K562 (cell line): ENCODE measurements at regions not wholly inside any gene's neighbourhood (a gene's known extent, or its start where the extent isn't known, plus 50 kb on each side); places are given as distances from the start of the nearest gene placed in this dataset.

Source experiments
- ATAC-seq: fragments of 200-7000 bp; cut with Tn5 transposase; 3 replicates; pipeline ENCODE4 v1.9.1; 2020; ENCODE audit warnings: moderate library complexity
- BruUV-seq: library from RNA; stranded (reverse); fragments of 400-500 nt; replicated peaks from 2 replicates; lab custom pipeline; 2021; lab: Mats Ljungman, UMichigan
- CTCF ChIA-PET: fragments of 300-600 bp; formaldehyde crosslinking; extraction: SDS; loops from one replicate; lab custom pipeline; 2021; ENCODE audit warnings: low intra/inter-chr PET ratio; lab: Yijun Ruan, JAX
- POLR2A ChIA-PET: fragments of 300-600, 350-650 bp; sonication (Branson Sonifier 250); formaldehyde crosslinking; extraction: SDS; loops from one replicate; lab custom pipeline; 2021; ENCODE audit warnings: antibody characterized with exemption, inconsistent platforms; lab: Yijun Ruan, JAX
- DNase-seq, 4 experiments: peaks; one replicate each; pipeline versions ENCODE4 v3.0.0 to v3.0.0-alpha.2; 2011 to 2018; ENCODE audit warnings: low spot score in 3 of 4, mixed read lengths in 3 of 4; ENCODE audit errors: extremely low read depth in 1 of 4
- FAIRE-seq: peaks from 2 replicates; lab custom pipeline; 2011; peaks lifted over from hg19 to GRCh38; lab: Jason Lieb, UNC
- H2AFZ ChIP-seq: 2 replicates; pipeline ENCODE4 v1.6.0; 2011; ENCODE audit warnings: low read depth, low read length, control low read depth, inconsistent platforms
- H3K27ac ChIP-seq: fragments of 200-600 bp; 3 replicates; pipeline ENCODE4 v1.8.0; 2011; ENCODE audit warnings: low read depth, mild to moderate bottlenecking, control low read depth, inconsistent platforms, low read length, moderate library complexity, mixed read lengths; ENCODE audit errors: extremely low read depth
- H3K27me3 ChIP-seq, 2 experiments: fragments of 300-600 bp in 1 of 2; 2 replicates in 1 of 2; 3 replicates in 1 of 2; pipeline versions ENCODE4 v1.6.0 to v1.8.0; 2011; ENCODE audit warnings: inconsistent platforms in 2 of 2, low read length in 2 of 2, mild to moderate bottlenecking in 1 of 2, mixed read lengths in 1 of 2, moderate library complexity in 1 of 2; ENCODE audit not compliant: control insufficient read depth in 2 of 2, insufficient read depth in 2 of 2
- H3K36me3 ChIP-seq: fragments of 300-600 bp; 3 replicates; pipeline ENCODE4 v1.8.0; 2011; ENCODE audit warnings: mild to moderate bottlenecking, low read length, inconsistent platforms; ENCODE audit not compliant: control insufficient read depth, insufficient read depth
- H3K4me1 ChIP-seq, 2 experiments: fragments of 200-600 bp in 1 of 2; replicated peaks in 1 of 2; 2 replicates in 1 of 2; 3 replicates in 1 of 2; pipeline versions ENCODE4 v1.5.1 to v1.8.0; 2011; ENCODE audit warnings: inconsistent platforms in 2 of 2, low read length in 2 of 2, mild to moderate bottlenecking in 1 of 2, mixed read lengths in 1 of 2, moderate library complexity in 1 of 2; ENCODE audit not compliant: control insufficient read depth in 2 of 2, insufficient read depth in 2 of 2
- H3K4me2 ChIP-seq: 2 replicates; pipeline ENCODE4 v1.6.1; 2011; ENCODE audit warnings: low read length, control low read depth, inconsistent platforms, mixed read lengths; ENCODE audit not compliant: insufficient read depth
- H3K4me3 ChIP-seq: fragments of 200-600 bp; sonication (generic), shearing (Covaris generic); 2 replicates; pipeline ENCODE4 v1.5.1; 2016; ENCODE audit warnings: control low read depth, inconsistent platforms
- H3K79me2 ChIP-seq: fragments of 200-600 bp; 3 replicates; pipeline ENCODE4 v1.8.0; 2011; ENCODE audit warnings: low read length, inconsistent platforms; ENCODE audit not compliant: control insufficient read depth, insufficient read depth
- H3K9ac ChIP-seq, 2 experiments: 2 replicates each; pipeline versions ENCODE4 v1.6.0 to v1.6.1; 2011; ENCODE audit warnings: low read depth in 2 of 2, low read length in 2 of 2, control low read depth in 1 of 2, inconsistent platforms in 1 of 2, mild to moderate bottlenecking in 1 of 2, mixed read lengths in 1 of 2; ENCODE audit not compliant: insufficient read depth in 1 of 2
- H3K9me1 ChIP-seq: one replicate; pipeline ENCODE4 v1.6.0; 2011; ENCODE audit warnings: inconsistent platforms, mild to moderate bottlenecking, low read length, moderate library complexity; ENCODE audit not compliant: control insufficient read depth, insufficient read depth
- H3K9me3 ChIP-seq: replicated peaks from 2 replicates; pipeline ENCODE4 v1.5.1; 2011; ENCODE audit warnings: low read depth, low read length, inconsistent platforms; ENCODE audit not compliant: control insufficient read depth, insufficient read depth
- H4K20me1 ChIP-seq: replicated peaks from 2 replicates; pipeline ENCODE4 v1.6.1; 2011; ENCODE audit warnings: low read length, inconsistent platforms, mixed read lengths; ENCODE audit not compliant: control insufficient read depth, insufficient read depth
- CHD2 ChIP-seq: IDR thresholded peaks from 2 replicates; pipeline ENCODE4 v1.6.1; 2011; ENCODE audit warnings: low read depth, low read length
- HIVEP1 ChIP-seq: fragments of 250-450 bp; sonication (Bioruptor Pico); IDR thresholded peaks from 2 replicates; pipeline ENCODE4 v1.4.0; 2020; ENCODE audit warnings: mild to moderate bottlenecking
- PURB ChIP-seq: sonication (generic); formaldehyde crosslinking; IDR thresholded peaks from 2 replicates; pipeline ENCODE4 v1.9.0; 2021; ENCODE audit warnings: low read depth, mild to moderate bottlenecking, missing genetic modification reagents
- SNRNP70 ChIP-seq: fragments of 200-400 bp; formaldehyde crosslinking; optimal IDR thresholded peaks from 2 replicates; pipeline ENCODE3; 2017; ENCODE audit warnings: low read depth, low read length
- ZNF124 ChIP-seq: sonication (generic); formaldehyde crosslinking; IDR thresholded peaks from 2 replicates; pipeline ENCODE4 v1.8.1; 2022; ENCODE audit warnings: missing genetic modification reagents
- ZNF766 ChIP-seq: fragments of 200-800 bp; sonication (Bioruptor generic); conservative IDR thresholded peaks from 2 replicates; pipeline ENCODE4 v1.6.1; 2016; ENCODE audit warnings: missing genetic modification characterization, missing compliant biosample characterization
- WGBS: fragments of 100-300 bp; shearing (Covaris generic); methylation state at CpG from one replicate; pipeline ENCODE4 v1.1.6; 2016; ENCODE audit warnings: low coverage, mixed read lengths; ENCODE audit not compliant: insufficient coverage; ENCODE audit errors: missing lambda C conversion rate; 5-methylcytosine and 5-hydroxymethylcytosine counted together
- in situ Hi-C: fragments of 300-500 bp; cut with MboI; formaldehyde crosslinking; loops from 4 replicates; pipeline ENCODE4 v1.15.0; 2018; ENCODE audit warnings: inconsistent platforms, mixed read lengths
- intact Hi-C: fragments of 100-400 bp; cut with micrococcal nuclease; formaldehyde crosslinking; loops from 2 replicates; pipeline ENCODE4 v1.14.2; 2022
- TF ChIP-seq, protein P1 (sequence below): fragments of 450-650 bp; formaldehyde crosslinking; IDR thresholded peaks from 2 replicates; pipeline ENCODE4 v1.4.0; 2020; ENCODE audit warnings: mild to moderate bottlenecking, mixed read lengths
- TF ChIP-seq, protein P2 (sequence below): fragments of 250-450 bp; sonication (Bioruptor Pico); IDR thresholded peaks from 2 replicates; pipeline ENCODE4 v1.5.0; 2020; ENCODE audit warnings: mild to moderate bottlenecking, borderline replicate concordance
- TF ChIP-seq, protein P3 (sequence below): fragments of 450-650 bp; formaldehyde crosslinking; IDR thresholded peaks from 2 replicates; pipeline ENCODE4 v1.4.0; 2022; ENCODE audit warnings: missing genetic modification characterization

DNA sequence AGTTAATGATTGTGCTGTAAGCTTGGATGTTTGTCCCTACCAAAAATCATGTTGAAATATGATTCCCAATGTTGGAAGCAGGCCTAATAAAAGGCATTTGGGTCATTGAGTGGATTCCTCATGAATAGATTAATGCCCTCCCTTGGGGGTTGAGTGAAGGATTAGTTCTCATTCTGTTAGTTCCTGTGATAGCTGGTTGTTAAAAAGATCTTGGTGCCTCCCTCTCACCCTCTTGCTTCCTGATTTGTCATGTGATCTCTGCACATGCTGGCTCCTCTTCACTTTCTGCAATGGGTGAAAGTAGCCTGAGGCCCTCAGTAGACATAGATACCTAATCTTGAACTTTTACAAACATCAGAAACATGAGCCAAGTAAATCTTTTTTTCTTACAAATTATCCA lies 115.6 kb upstream of the HCRTR2 start (continued):
- TF ChIP-seq, protein P1, sequence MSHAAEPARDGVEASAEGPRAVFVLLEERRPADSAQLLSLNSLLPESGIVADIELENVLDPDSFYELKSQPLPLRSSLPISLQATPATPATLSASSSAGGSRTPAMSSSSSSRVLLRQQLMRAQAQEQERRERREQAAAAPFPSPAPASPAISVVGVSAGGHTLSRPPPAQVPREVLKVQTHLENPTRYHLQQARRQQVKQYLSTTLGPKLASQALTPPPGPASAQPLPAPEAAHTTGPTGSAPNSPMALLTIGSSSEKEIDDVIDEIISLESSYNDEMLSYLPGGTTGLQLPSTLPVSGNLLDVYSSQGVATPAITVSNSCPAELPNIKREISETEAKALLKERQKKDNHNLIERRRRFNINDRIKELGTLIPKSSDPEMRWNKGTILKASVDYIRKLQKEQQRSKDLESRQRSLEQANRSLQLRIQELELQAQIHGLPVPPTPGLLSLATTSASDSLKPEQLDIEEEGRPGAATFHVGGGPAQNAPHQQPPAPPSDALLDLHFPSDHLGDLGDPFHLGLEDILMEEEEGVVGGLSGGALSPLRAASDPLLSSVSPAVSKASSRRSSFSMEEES (CRISPR knock-in tag): no peak
- no peak for TF ChIP-seq ZNF766 (CRISPR knock-in tag)
- TF ChIP-seq, protein P2, sequence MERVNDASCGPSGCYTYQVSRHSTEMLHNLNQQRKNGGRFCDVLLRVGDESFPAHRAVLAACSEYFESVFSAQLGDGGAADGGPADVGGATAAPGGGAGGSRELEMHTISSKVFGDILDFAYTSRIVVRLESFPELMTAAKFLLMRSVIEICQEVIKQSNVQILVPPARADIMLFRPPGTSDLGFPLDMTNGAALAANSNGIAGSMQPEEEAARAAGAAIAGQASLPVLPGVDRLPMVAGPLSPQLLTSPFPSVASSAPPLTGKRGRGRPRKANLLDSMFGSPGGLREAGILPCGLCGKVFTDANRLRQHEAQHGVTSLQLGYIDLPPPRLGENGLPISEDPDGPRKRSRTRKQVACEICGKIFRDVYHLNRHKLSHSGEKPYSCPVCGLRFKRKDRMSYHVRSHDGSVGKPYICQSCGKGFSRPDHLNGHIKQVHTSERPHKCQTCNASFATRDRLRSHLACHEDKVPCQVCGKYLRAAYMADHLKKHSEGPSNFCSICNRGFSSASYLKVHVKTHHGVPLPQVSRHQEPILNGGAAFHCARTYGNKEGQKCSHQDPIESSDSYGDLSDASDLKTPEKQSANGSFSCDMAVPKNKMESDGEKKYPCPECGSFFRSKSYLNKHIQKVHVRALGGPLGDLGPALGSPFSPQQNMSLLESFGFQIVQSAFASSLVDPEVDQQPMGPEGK: no peak
- no peak for TF ChIP-seq HIVEP1 (CRISPR knock-in tag)
- TF ChIP-seq SNRNP70: no peak
- TF ChIP-seq ZNF124: no peak
- no peak for TF ChIP-seq CHD2
- TF ChIP-seq, all 486 proteins: peak for 0

DNA sequence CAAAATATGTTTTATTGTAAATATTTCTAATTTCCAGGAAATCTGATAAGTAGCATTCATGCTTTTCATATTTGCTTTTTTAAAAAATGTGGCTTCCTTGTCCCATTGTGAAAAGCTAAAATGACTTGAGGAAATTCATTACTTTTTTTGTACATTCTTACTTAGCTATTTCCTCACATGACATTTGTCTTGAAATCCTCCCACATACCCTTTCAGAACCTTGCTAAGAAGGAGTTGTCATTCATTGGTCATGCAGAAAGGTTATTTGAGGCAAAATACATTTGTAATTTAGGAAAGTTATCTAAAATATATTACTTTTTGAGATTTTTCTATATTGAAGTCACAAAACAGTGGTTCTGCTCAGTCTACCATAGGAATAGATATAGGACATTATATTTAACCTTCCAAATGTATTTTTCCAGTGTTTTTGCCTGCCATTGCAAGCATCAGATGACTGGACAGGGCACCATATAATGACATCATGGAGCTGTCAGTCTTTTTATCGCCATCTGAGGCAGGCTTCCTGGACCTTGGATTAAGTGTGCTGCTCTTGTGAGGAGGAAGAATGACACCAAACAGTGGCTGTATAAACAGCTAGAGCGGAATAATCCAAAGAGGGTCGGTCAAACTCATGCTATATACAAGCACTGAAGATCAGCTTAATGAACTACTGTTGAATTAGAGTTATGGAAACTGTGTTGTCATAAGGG lies 109.4 kb upstream of the HCRTR2 start:
- no peaks in the 10 kb centered on the region for H3K4me1 ChIP-seq
- no peaks in the 10 kb centered on the region for H3K27me3 ChIP-seq
- no peak overlapping the region for H3K4me2 ChIP-seq
- H4K20me1 ChIP-seq: no peaks in the 10 kb centered on the region
- H3K9me1 ChIP-seq: no peaks in the 10 kb centered on the region
- no peaks in the 10 kb centered on the region for H3K79me2 ChIP-seq
- no peak for FAIRE-seq
- TF ChIP-seq, protein P3, sequence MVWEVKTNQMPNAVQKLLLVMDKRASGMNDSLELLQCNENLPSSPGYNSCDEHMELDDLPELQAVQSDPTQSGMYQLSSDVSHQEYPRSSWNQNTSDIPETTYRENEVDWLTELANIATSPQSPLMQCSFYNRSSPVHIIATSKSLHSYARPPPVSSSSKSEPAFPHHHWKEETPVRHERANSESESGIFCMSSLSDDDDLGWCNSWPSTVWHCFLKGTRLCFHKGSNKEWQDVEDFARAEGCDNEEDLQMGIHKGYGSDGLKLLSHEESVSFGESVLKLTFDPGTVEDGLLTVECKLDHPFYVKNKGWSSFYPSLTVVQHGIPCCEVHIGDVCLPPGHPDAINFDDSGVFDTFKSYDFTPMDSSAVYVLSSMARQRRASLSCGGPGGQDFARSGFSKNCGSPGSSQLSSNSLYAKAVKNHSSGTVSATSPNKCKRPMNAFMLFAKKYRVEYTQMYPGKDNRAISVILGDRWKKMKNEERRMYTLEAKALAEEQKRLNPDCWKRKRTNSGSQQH (CRISPR knock-in tag): no peak
- TF ChIP-seq PURB: no peak
- H2AFZ ChIP-seq: no peak overlapping the region
- no peak overlapping the region for H3K9ac ChIP-seq
- intact Hi-C loops: no loop called here
- ChIA-PET CTCF (no interaction called here), POLR2A (no interaction called here)
- BruUV-seq: no TSS peak
- H3K36me3 ChIP-seq: no peaks in the 10 kb centered on the region
- no peak for ATAC-seq
- H3K9me3 ChIP-seq: peaks cover 2% of the 10 kb centered on the region; the same call in 1 of the 2 replicates
- in situ Hi-C loops: no loop called here
- no peak for DNase-seq
- no peak overlapping the region for H3K27ac ChIP-seq
- WGBS: 0% methylated on average over 3 of the region's 3 CpGs
- H3K4me3 ChIP-seq: no peak overlapping the region
